OCI-LY7 (cell line): ENCODE measurements at regions not wholly inside any gene's neighbourhood (a gene's known extent, or its start where the extent isn't known, plus 50 kb on each side); places are given as distances from the start of the nearest gene placed in this dataset.

ENCODE experiments used
- EZH2phosphoT487 ChIP-seq: fragments of 200-600 bp; sonication (generic); IDR thresholded peaks from 2 replicates; pipeline ENCODE4 v1.6.1; 2018; ENCODE audit warnings: low read depth, borderline replicate concordance, mild to moderate bottlenecking, mixed run types, antibody characterized with exemption, low read length, moderate library complexity, mixed read lengths
- TF ChIP-seq, protein P1 (sequence below): fragments of 200-600 bp; sonication (generic); conservative IDR thresholded peaks from 2 replicates; pipeline ENCODE4 v1.5.1; 2014; ENCODE audit warnings: mild to moderate bottlenecking, antibody characterized with exemption, low read length, moderate library complexity, mixed read lengths

DNA sequence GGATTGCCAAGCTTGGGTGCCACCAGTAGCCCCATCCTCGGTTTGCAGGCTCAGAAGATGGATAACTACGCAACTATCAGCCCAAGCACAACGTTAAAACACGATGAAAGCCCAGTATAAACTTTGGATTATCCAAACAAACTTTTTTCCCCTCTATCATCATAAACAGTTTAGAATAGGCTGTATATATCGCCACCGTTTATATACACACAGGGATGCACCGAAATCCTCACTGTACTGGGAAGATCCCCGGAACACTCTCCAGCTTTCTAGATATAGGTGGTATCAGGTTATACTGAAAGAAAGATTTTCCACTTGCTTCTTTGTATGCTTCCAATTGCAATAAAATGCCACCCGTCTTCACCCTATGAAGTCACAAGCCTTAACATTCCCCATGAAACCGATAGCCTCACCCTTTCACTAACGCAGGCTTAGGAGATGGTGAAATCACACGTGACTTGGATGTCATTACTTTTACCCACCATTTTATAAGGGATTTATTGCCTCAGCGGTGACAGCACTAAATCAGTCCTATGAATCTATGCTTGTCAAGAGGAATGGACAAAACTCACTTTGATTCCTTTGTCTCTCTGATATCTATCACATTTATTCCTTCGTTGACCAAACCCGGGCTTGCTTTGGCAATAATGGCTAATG, 207.6 kb upstream of the FOXN3 start:
- TF ChIP-seq, protein P1, sequence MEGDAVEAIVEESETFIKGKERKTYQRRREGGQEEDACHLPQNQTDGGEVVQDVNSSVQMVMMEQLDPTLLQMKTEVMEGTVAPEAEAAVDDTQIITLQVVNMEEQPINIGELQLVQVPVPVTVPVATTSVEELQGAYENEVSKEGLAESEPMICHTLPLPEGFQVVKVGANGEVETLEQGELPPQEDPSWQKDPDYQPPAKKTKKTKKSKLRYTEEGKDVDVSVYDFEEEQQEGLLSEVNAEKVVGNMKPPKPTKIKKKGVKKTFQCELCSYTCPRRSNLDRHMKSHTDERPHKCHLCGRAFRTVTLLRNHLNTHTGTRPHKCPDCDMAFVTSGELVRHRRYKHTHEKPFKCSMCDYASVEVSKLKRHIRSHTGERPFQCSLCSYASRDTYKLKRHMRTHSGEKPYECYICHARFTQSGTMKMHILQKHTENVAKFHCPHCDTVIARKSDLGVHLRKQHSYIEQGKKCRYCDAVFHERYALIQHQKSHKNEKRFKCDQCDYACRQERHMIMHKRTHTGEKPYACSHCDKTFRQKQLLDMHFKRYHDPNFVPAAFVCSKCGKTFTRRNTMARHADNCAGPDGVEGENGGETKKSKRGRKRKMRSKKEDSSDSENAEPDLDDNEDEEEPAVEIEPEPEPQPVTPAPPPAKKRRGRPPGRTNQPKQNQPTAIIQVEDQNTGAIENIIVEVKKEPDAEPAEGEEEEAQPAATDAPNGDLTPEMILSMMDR: no peak
- no peak for TF ChIP-seq EZH2phosphoT487
